ENCODE measurements at regions not wholly inside any gene's neighbourhood (a gene's known extent, or its start where the extent isn't known, plus 50 kb on each side); places are given as distances from the start of the nearest gene placed in this dataset.

DNA sequence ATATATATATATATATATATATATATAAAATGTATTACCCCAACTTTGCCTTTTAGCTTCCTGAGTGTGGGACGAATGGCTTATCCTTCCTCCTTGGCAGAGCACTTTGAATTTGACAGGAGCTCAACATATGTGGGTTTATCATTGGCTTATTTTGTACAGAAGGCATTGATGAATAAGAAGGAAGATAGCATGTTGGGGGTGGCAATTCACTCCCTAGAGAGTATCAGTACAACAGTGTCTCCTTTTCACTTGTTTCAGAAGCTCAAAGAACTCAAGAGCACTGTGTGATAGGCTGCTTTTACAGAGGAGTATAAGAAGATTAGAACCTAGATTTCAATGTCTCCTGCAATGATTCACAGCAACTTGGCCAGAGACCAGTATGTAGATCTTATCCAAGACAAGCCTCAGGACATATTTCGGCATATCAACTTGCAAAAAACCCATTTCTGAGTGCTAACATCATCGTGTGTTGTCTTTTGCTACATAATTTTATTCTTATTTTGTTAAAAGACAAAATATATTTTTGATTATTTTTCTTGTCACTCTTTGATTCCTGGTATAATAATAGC is 345.8 kb downstream of the SOCS6 start:
- intact Hi-C loops (cut with DNase I) = no loop called here
- no peaks in the 10 kb centered on the region for H3K36me3 ChIP-seq (ENCODE audit: control insufficient read depth in 2 of 3, insufficient read depth in 3 of 3, low read length in 3 of 3)
- no peak for FAIRE-seq

DNA sequence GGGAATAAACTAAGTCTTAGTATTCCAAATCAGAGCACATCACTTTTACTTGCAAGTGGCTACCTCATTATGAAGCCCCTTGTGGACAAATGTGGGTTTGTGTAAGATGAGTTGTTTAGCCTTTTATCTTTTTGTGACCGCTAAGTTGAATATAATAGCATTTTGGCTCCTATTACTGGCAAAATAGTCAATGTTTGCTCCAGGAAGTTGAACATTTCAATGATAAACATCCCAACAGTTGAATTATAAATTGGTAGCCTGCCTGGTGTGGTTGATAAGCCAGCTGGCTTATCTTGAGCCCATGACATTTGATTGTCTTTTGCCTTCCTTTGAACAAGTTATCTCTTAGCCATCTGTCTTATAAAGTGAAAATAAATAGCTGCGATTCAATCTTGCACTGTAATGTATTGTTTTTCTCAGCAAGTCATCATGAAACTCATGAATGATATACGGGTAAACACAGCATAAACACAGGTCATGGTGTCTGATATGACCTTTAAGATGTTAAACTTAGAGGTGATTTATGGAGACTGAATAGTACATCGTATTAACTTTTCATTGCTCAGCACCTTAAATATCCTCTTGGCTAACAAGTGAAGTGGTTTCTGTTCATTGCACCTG is 338.4 kb downstream of the SOCS6 start:
- DNase-seq (no peak), FAIRE-seq (no peak)
- no peak overlapping the region for H3K27ac ChIP-seq (ENCODE audit: low read depth in 2 of 2, low read length in 2 of 2)
- no peaks in the 10 kb centered on the region for H3K27me3 ChIP-seq (ENCODE audit: control insufficient read depth, insufficient read depth, low read length)
- H3K4me1 ChIP-seq (ENCODE audit: control insufficient read depth in 2 of 3, insufficient read depth in 2 of 3, low read depth in 1 of 3, low read length in 3 of 3) = no peaks in the 10 kb centered on the region
- no peaks in the 10 kb centered on the region for H3K36me3 ChIP-seq (ENCODE audit: control insufficient read depth in 2 of 3, insufficient read depth in 3 of 3, low read length in 3 of 3)
- TF ChIP-seq, protein P1, sequence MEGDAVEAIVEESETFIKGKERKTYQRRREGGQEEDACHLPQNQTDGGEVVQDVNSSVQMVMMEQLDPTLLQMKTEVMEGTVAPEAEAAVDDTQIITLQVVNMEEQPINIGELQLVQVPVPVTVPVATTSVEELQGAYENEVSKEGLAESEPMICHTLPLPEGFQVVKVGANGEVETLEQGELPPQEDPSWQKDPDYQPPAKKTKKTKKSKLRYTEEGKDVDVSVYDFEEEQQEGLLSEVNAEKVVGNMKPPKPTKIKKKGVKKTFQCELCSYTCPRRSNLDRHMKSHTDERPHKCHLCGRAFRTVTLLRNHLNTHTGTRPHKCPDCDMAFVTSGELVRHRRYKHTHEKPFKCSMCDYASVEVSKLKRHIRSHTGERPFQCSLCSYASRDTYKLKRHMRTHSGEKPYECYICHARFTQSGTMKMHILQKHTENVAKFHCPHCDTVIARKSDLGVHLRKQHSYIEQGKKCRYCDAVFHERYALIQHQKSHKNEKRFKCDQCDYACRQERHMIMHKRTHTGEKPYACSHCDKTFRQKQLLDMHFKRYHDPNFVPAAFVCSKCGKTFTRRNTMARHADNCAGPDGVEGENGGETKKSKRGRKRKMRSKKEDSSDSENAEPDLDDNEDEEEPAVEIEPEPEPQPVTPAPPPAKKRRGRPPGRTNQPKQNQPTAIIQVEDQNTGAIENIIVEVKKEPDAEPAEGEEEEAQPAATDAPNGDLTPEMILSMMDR (IDR thresholded peaks at IDR 0.05; ENCODE audit: borderline replicate concordance, extremely low read depth, insufficient read depth) = no peak
- H3K4me3 ChIP-seq (ENCODE audit: low read length in 3 of 3) = no peak overlapping the region
- H3K9ac ChIP-seq (ENCODE audit: low read length in 3 of 3) = no peak overlapping the region
- no peaks in the 10 kb centered on the region for H3K9me3 ChIP-seq (ENCODE audit: control insufficient read depth in 2 of 3, insufficient read depth in 1 of 3, low read length in 3 of 3)
- intact Hi-C loops (cut with DNase I) = no loop called here

More for the DNA sequence above, 345.8 kb downstream of the SOCS6 start:
- Histone ChIP-seq H3K9ac (ENCODE audit: low read length in 3 of 3) (no peak overlapping the region), H3K27ac (ENCODE audit: low read depth in 2 of 2, low read length in 2 of 2) (no peak overlapping the region), H3K4me3 (ENCODE audit: low read length in 3 of 3) (no peak overlapping the region), H3K27me3 (ENCODE audit: control insufficient read depth, insufficient read depth, low read length) (no peaks in the 10 kb centered on the region), H3K9me3 (ENCODE audit: control insufficient read depth in 2 of 3, insufficient read depth in 1 of 3, low read length in 3 of 3) (no peaks in the 10 kb centered on the region), H3K4me1 (ENCODE audit: control insufficient read depth in 2 of 3, insufficient read depth in 2 of 3, low read depth in 1 of 3, low read length in 3 of 3) (no peaks in the 10 kb centered on the region)
- DNase-seq = no peak
- TF ChIP-seq, protein P1 (IDR thresholded peaks at IDR 0.05; ENCODE audit: borderline replicate concordance, extremely low read depth, insufficient read depth) = no peak

DNA sequence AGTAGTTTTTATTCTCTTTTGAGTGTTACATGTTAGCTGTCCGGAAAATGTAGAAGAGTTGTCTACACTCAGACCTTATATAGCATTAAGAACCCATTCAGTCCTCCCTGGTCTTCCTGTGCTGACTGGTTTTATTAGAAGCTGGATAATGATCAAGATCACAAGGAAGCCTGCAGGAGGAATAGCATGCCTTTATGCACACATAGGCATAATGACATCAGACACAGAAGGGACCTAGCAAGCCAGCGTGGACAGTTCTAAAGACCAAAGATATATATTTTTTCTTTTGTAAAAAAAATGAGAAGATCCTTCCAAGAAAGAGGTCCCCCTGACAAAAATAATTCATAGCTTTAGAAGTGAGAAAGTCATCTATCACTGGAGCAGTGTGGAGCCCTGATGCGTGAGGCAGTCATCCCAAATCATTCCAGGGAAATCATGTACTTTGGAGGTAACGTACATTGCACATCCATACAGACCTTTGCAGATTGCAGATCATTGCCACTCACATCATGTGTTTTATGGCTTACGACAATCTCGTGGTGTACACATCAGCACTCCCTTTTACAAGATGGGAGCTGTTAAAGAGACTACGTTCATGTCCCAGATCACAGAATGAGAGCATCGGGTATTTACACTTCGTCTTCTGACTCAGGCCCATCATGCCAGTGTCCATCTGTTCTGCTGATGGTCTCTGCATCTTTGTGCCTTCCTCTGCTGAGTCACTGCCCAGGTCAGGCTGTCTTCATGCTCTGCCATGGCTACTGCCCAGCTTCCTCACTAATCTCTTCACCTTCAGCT is 334.0 kb downstream of the SOCS6 start:
- H3K4me1 ChIP-seq (ENCODE audit: control insufficient read depth in 2 of 3, insufficient read depth in 2 of 3, low read depth in 1 of 3, low read length in 3 of 3) = no peaks in the 10 kb centered on the region
- H3K36me3 ChIP-seq (ENCODE audit: control insufficient read depth in 2 of 3, insufficient read depth in 3 of 3, low read length in 3 of 3) = no peaks in the 10 kb centered on the region
- no peak overlapping the region for H3K4me3 ChIP-seq (ENCODE audit: low read length in 3 of 3)
- no peak overlapping the region for H3K27ac ChIP-seq (ENCODE audit: low read depth in 2 of 2, low read length in 2 of 2)
- FAIRE-seq (no peak), DNase-seq (no peak)
- H3K9ac ChIP-seq (ENCODE audit: low read length in 3 of 3) = no peak overlapping the region
- H3K27me3 ChIP-seq (ENCODE audit: control insufficient read depth, insufficient read depth, low read length) = no peaks in the 10 kb centered on the region
- intact Hi-C loops (cut with DNase I) = no loop called here
- TF ChIP-seq, protein P1 (IDR thresholded peaks at IDR 0.05; ENCODE audit: borderline replicate concordance, extremely low read depth, insufficient read depth) = no peak
- no peaks in the 10 kb centered on the region for H3K9me3 ChIP-seq (ENCODE audit: control insufficient read depth in 2 of 3, insufficient read depth in 1 of 3, low read length in 3 of 3)
